K562 (cell line): ENCODE measurements at regions not wholly inside any gene's neighbourhood (a gene's known extent, or its start where the extent isn't known, plus 50 kb on each side); places are given as distances from the start of the nearest gene placed in this dataset.

Source experiments
- AFF4 ChIP-seq: sonication (generic); formaldehyde crosslinking; IDR thresholded peaks from 2 replicates; pipeline ENCODE4 v1.8.0; 2023; ENCODE audit warnings: mild to moderate bottlenecking, missing genetic modification reagents
- ATF1 ChIP-seq, 2 experiments: fragments of 450-650 bp in 1 of 2; IDR thresholded peaks; 2 replicates each; pipeline ENCODE4 v1.6.1; 2016; ENCODE audit warnings: missing compliant biosample characterization in 1 of 2, missing genetic modification characterization in 1 of 2
- CREB3L1 ChIP-seq: fragments of 450-650 bp; IDR thresholded peaks from 2 replicates; pipeline ENCODE4 v1.6.1; 2014; ENCODE audit warnings: low read depth, mild to moderate bottlenecking, moderate library complexity, borderline replicate concordance
- DEAF1 ChIP-seq: fragments of 450-650 bp; formaldehyde crosslinking; IDR thresholded peaks from 2 replicates; pipeline ENCODE4 v1.4.0; 2020; ENCODE audit warnings: mild to moderate bottlenecking, moderate library complexity
- MNT ChIP-seq, 2 experiments: fragments of 450-650 bp; conservative IDR thresholded peaks; 2 replicates each; pipeline ENCODE4 v1.6.1; 2017; ENCODE audit warnings: mild to moderate bottlenecking in 2 of 2, moderate library complexity in 2 of 2
- NFYB ChIP-seq: IDR thresholded peaks from 2 replicates; pipeline ENCODE4 v1.6.1; 2011; ENCODE audit warnings: mild to moderate bottlenecking, moderate library complexity; ENCODE audit not compliant: insufficient read length; ENCODE audit errors: extremely low read depth
- PREB ChIP-seq: sonication (generic); formaldehyde crosslinking; IDR thresholded peaks from 2 replicates; pipeline ENCODE4 v1.8.1; 2023; ENCODE audit warnings: mild to moderate bottlenecking, missing genetic modification reagents
- RAD21 ChIP-seq, 2 experiments: fragments of 250-450 bp in 1 of 2; fragments of 450-650 bp in 1 of 2; sonication (Bioruptor Pico) in 1 of 2; formaldehyde crosslinking in 1 of 2; IDR thresholded peaks in 1 of 2; conservative IDR thresholded peaks in 1 of 2; 2 replicates each; pipeline versions ENCODE4 v1.4.0 to v1.8.0; 2020 to 2022; ENCODE audit warnings: mild to moderate bottlenecking in 2 of 2, moderate library complexity in 1 of 2
- SMC3 ChIP-seq: conservative IDR thresholded peaks from 2 replicates; pipeline ENCODE4 v1.6.1; 2011; ENCODE audit warnings: low read depth, low read length, improper control_type of control experiment; ENCODE audit not compliant: insufficient read depth
- STAT6 ChIP-seq: sonication (generic); formaldehyde crosslinking; IDR thresholded peaks from 2 replicates; pipeline ENCODE4 v1.8.1; 2023; ENCODE audit warnings: mild to moderate bottlenecking, missing genetic modification reagents
- ZNF311 ChIP-seq: fragments of 250-450 bp; sonication (Bioruptor Pico); IDR thresholded peaks from 2 replicates; pipeline ENCODE4 v1.4.0; 2020; ENCODE audit warnings: mild to moderate bottlenecking, moderate library complexity
- ZNF584 ChIP-seq: fragments of 200-800 bp; sonication (Bioruptor generic); IDR thresholded peaks from 2 replicates; pipeline ENCODE4 v1.6.1; 2016; ENCODE audit warnings: low read depth, mild to moderate bottlenecking, missing genetic modification characterization, missing compliant biosample characterization

GRCh38 chr6:14046476-14047068, 71.0 kb upstream of the CD83 start (continued):
- TF ChIP-seq DEAF1 (CRISPR knock-in tag): 0 out of 2 replicates have a peak, but pooled peaks have one; percentile 24
- TF ChIP-seq ATF1 (CRISPR knock-in tag; IDR thresholded peaks at IDR 0.05): no peak
- 0 out of 2 replicates have a peak, but pooled peaks have one; percentile 17 for TF ChIP-seq ATF1 (tag; IDR thresholded peaks at IDR 0.05)
- no peak for TF ChIP-seq ZNF584 (CRISPR knock-in tag)
- no peak for TF ChIP-seq STAT6
- no peak for TF ChIP-seq AFF4 (CRISPR knock-in tag)
- TF ChIP-seq NFYB: no peak
- no peak for TF ChIP-seq PREB (CRISPR knock-in tag)
- 0 out of 4 replicates have a peak, but pooled peaks of 1 of the 2 experiments have one; percentile 33 for TF ChIP-seq MNT (conservative IDR thresholded peaks at IDR 0.05)
- peak; percentile 83 for TF ChIP-seq SMC3
- TF ChIP-seq CREB3L1: no peak
- no peak for TF ChIP-seq ZNF311
- peak; percentile 68 to 83 for TF ChIP-seq RAD21 (CRISPR knock-in tag; conservative IDR thresholded peaks at IDR 0.05 in 1 of 2, IDR thresholded peaks at IDR 0.05 in 1 of 2)
